ENCODE measurements at regions not wholly inside any gene's neighbourhood (a gene's known extent, or its start where the extent isn't known, plus 50 kb on each side); places are given as distances from the start of the nearest gene placed in this dataset.

GRCh38 chr13:95352486-95352885 lies 51.2 kb upstream of the ABCC4 start:
- Histone ChIP-seq H3K27me3 (ENCODE audit: control insufficient read depth in 3 of 3, insufficient read depth in 3 of 3, low read length in 3 of 3) (no peaks in the 10 kb centered on the region), H3K4me1 (ENCODE audit: control insufficient read depth in 3 of 3, insufficient read depth in 3 of 3, low read length in 3 of 3) (no peaks in the 10 kb centered on the region), H3K4me3 (ENCODE audit: low read length in 3 of 3) (no peak overlapping the region), H3K9ac (ENCODE audit: low read depth in 1 of 3, low read length in 3 of 3) (no peak overlapping the region), H3K36me3 (ENCODE audit: control insufficient read depth in 3 of 3, insufficient read depth in 3 of 3, low read length in 3 of 3) (no peaks in the 10 kb centered on the region), H3K9me3 (ENCODE audit: control insufficient read depth in 3 of 3, low read length in 3 of 3) (no peaks in the 10 kb centered on the region), H3K27ac (ENCODE audit: low read depth, low read length) (no peak overlapping the region)

DNA sequence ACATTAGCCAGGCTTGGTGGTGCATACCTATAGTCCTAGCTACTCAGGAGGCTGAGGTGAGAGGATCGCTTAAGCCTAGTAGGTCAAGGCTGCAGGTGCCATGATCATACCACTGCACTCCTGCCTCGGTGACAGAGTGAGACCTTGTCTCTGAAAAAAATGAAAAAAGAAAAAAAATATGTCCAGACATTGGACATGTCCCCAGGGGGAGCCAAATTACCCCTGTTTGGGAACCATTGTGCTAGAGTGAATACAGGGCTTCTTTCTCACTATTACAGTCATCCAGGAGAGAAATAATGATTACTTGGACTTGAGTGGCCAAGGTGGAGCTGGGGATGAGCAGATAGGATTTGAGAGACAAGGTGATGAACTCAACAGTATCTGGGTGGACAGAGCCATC lies 52.9 kb upstream of the ABCC4 start:
- H3K4me1 ChIP-seq (ENCODE audit: control insufficient read depth in 3 of 3, insufficient read depth in 3 of 3, low read length in 3 of 3) = no peaks in the 10 kb centered on the region
- H3K9me3 ChIP-seq (ENCODE audit: control insufficient read depth in 3 of 3, low read length in 3 of 3) = no peaks in the 10 kb centered on the region
- no peak overlapping the region for H3K4me3 ChIP-seq (ENCODE audit: low read length in 3 of 3)
- H3K27me3 ChIP-seq (ENCODE audit: control insufficient read depth in 3 of 3, insufficient read depth in 3 of 3, low read length in 3 of 3) = no peaks in the 10 kb centered on the region
- no peak overlapping the region for H3K27ac ChIP-seq (ENCODE audit: low read depth, low read length)
- no peaks in the 10 kb centered on the region for H3K36me3 ChIP-seq (ENCODE audit: control insufficient read depth in 3 of 3, insufficient read depth in 3 of 3, low read length in 3 of 3)
- H3K9ac ChIP-seq (ENCODE audit: low read depth in 1 of 3, low read length in 3 of 3) = no peak overlapping the region

DNA sequence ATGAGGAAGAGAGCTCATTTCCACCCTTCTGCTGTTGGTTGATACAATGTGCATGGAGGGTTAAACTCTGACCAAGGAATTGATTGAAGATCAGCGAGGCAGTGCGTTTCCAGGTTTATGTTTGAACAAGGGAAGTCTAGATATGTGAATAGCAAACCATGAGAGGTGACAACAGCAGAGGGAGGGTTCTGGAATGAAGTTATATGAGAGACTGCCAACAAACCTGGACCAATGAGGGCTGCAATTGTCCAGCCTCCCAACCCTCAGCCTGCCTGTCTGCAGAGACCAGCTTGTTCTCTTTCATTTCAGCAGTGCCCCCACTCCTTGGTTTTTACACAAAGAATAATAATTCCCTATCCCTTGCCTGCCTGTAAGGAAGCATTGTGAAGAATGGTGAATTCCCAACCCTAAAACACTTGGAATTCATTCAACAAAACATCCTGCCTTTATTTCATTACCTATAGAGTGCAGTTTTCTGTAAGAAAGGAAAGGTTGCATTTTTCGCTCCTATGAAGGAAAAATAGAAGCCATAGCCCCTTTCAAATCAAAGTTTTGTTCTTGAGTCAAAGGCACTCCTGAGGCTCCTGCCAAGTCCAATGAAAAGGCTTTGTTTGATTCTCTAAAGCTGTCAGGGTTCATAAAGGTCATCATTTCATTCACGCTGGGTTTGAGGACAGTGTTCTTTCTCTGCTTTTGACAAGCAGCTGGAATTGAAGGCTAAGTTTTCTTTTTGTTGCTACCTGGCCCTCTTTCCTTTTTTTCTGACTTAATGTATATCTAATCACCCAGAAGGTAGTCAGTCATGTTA lies 53.6 kb upstream of the ABCC4 start:
- Histone ChIP-seq H3K4me1 (ENCODE audit: control insufficient read depth in 3 of 3, insufficient read depth in 3 of 3, low read length in 3 of 3) (no peaks in the 10 kb centered on the region), H3K9ac (ENCODE audit: low read depth in 1 of 3, low read length in 3 of 3) (no peak overlapping the region), H3K9me3 (ENCODE audit: control insufficient read depth in 3 of 3, low read length in 3 of 3) (no peaks in the 10 kb centered on the region), H3K27me3 (ENCODE audit: control insufficient read depth in 3 of 3, insufficient read depth in 3 of 3, low read length in 3 of 3) (no peaks in the 10 kb centered on the region), H3K36me3 (ENCODE audit: control insufficient read depth in 3 of 3, insufficient read depth in 3 of 3, low read length in 3 of 3) (no peaks in the 10 kb centered on the region), H3K27ac (ENCODE audit: low read depth, low read length) (no peak overlapping the region), H3K4me3 (ENCODE audit: low read length in 3 of 3) (no peak overlapping the region)

DNA sequence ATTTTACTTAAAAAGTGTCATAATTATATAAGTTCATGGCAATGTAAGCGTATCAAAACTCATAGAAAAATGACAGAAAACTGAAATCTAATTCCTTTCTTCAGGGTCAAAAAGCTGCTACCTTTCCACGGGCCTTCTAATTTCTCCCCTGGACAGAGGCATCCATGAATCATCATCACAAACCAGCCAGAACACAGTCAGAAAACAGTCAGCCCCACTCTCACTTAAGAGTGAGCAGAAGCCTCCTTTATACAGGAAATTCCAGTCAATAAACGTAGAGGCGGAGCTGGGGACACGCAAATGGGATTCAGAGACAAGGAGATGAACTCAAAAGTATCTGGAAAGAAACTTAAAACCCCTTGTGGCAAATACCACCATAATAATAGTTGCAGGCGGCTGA lies 54.2 kb upstream of the ABCC4 start:
- Histone ChIP-seq H3K4me1 (ENCODE audit: control insufficient read depth in 3 of 3, insufficient read depth in 3 of 3, low read length in 3 of 3) (no peaks in the 10 kb centered on the region), H3K27me3 (ENCODE audit: control insufficient read depth in 3 of 3, insufficient read depth in 3 of 3, low read length in 3 of 3) (no peaks in the 10 kb centered on the region), H3K36me3 (ENCODE audit: control insufficient read depth in 3 of 3, insufficient read depth in 3 of 3, low read length in 3 of 3) (no peaks in the 10 kb centered on the region), H3K4me3 (ENCODE audit: low read length in 3 of 3) (no peak overlapping the region), H3K9ac (ENCODE audit: low read depth in 1 of 3, low read length in 3 of 3) (no peak overlapping the region), H3K9me3 (ENCODE audit: control insufficient read depth in 3 of 3, low read length in 3 of 3) (no peaks in the 10 kb centered on the region), H3K27ac (ENCODE audit: low read depth, low read length) (no peak overlapping the region)

DNA sequence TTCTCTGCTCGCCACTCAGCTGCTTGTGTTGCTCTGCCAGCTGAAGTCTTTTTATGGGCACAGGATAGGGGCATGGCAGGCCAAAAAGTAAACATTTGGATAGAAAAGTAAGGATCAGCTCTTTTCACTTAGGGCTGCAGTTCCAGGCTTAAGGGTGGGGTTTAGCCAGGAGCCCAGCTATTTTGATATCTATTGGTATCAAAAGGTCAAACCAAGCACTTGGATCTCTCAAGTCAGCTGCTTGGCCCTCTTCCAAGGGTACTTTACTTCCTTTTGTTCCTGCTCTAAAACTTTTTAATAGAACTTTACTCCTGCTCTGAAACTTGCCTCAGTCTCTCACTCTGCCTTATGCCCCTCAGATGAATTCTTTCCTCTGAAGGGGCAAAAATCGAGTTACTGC lies 55.7 kb upstream of the ABCC4 start:
- no peaks in the 10 kb centered on the region for H3K27me3 ChIP-seq (ENCODE audit: control insufficient read depth in 3 of 3, insufficient read depth in 3 of 3, low read length in 3 of 3)
- no peak overlapping the region for H3K4me3 ChIP-seq (ENCODE audit: low read length in 3 of 3)
- no peak overlapping the region for H3K9ac ChIP-seq (ENCODE audit: low read depth in 1 of 3, low read length in 3 of 3)
- no peaks in the 10 kb centered on the region for H3K9me3 ChIP-seq (ENCODE audit: control insufficient read depth in 3 of 3, low read length in 3 of 3)
- no peaks in the 10 kb centered on the region for H3K36me3 ChIP-seq (ENCODE audit: control insufficient read depth in 3 of 3, insufficient read depth in 3 of 3, low read length in 3 of 3)
- no peak overlapping the region for H3K27ac ChIP-seq (ENCODE audit: low read depth, low read length)
- no peaks in the 10 kb centered on the region for H3K4me1 ChIP-seq (ENCODE audit: control insufficient read depth in 3 of 3, insufficient read depth in 3 of 3, low read length in 3 of 3)

DNA sequence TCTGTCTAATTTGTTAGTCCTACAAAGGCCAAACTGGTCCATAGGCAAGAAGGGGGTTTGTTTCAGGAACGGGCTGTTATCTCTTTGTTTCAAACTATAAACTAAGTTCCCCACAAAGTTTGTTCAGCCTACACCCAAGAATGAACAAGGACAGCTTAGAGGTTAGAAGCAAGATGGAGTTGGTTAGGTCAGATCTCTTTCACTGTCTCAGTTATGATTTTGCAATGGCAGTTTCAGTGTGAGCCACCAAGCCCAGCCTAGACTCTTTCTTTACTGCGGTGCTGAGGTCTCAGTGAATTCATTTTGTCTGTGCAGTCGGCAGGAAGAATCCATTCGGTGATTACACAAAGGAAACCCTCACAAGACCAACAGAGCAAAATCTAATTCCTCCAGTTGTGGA lies 56.6 kb upstream of the ABCC4 start:
- H3K27ac ChIP-seq (ENCODE audit: low read depth, low read length) = no peak overlapping the region
- no peaks in the 10 kb centered on the region for H3K36me3 ChIP-seq (ENCODE audit: control insufficient read depth in 3 of 3, insufficient read depth in 3 of 3, low read length in 3 of 3)
- H3K9ac ChIP-seq (ENCODE audit: low read depth in 1 of 3, low read length in 3 of 3) = no peak overlapping the region
- H3K9me3 ChIP-seq (ENCODE audit: control insufficient read depth in 3 of 3, low read length in 3 of 3) = no peaks in the 10 kb centered on the region
- H3K4me3 ChIP-seq (ENCODE audit: low read length in 3 of 3) = no peak overlapping the region
- no peaks in the 10 kb centered on the region for H3K27me3 ChIP-seq (ENCODE audit: control insufficient read depth in 3 of 3, insufficient read depth in 3 of 3, low read length in 3 of 3)
- H3K4me1 ChIP-seq (ENCODE audit: control insufficient read depth in 3 of 3, insufficient read depth in 3 of 3, low read length in 3 of 3) = no peaks in the 10 kb centered on the region

- H3K4me1 ChIP-seq (ENCODE audit: control insufficient read depth in 3 of 3, insufficient read depth in 3 of 3, low read length in 3 of 3) = no peaks in the 10 kb centered on the region
- H3K9ac ChIP-seq (ENCODE audit: low read depth in 1 of 3, low read length in 3 of 3) = no peak overlapping the region
- no peak overlapping the region for H3K27ac ChIP-seq (ENCODE audit: low read depth, low read length)
- H3K36me3 ChIP-seq (ENCODE audit: control insufficient read depth in 3 of 3, insufficient read depth in 3 of 3, low read length in 3 of 3) = no peaks in the 10 kb centered on the region
- no peak overlapping the region for H3K4me3 ChIP-seq (ENCODE audit: low read length in 3 of 3)
- no peaks in the 10 kb centered on the region for H3K27me3 ChIP-seq (ENCODE audit: control insufficient read depth in 3 of 3, insufficient read depth in 3 of 3, low read length in 3 of 3)
- H3K9me3 ChIP-seq (ENCODE audit: control insufficient read depth in 3 of 3, low read length in 3 of 3) = peaks cover 0 to 4% (median 0%) of the 10 kb centered on the region in 3 donors
These were observed 58.8 kb upstream of the ABCC4 start for GRCh38 chr13:95360052-95360451.

- Histone ChIP-seq H3K36me3 (ENCODE audit: control insufficient read depth in 3 of 3, insufficient read depth in 3 of 3, low read length in 3 of 3) (no peaks in the 10 kb centered on the region), H3K27me3 (ENCODE audit: control insufficient read depth in 3 of 3, insufficient read depth in 3 of 3, low read length in 3 of 3) (no peaks in the 10 kb centered on the region), H3K4me3 (ENCODE audit: low read length in 3 of 3) (no peak overlapping the region), H3K9me3 (ENCODE audit: control insufficient read depth in 3 of 3, low read length in 3 of 3) (peaks cover 0 to 4% (median 0%) of the 10 kb centered on the region in 3 donors), H3K4me1 (ENCODE audit: control insufficient read depth in 3 of 3, insufficient read depth in 3 of 3, low read length in 3 of 3) (no peaks in the 10 kb centered on the region), H3K27ac (ENCODE audit: low read depth, low read length) (no peak overlapping the region), H3K9ac (ENCODE audit: low read depth in 1 of 3, low read length in 3 of 3) (no peak overlapping the region)
These were observed 59.3 kb upstream of the ABCC4 start for GRCh38 chr13:95360464-95361097.

DNA sequence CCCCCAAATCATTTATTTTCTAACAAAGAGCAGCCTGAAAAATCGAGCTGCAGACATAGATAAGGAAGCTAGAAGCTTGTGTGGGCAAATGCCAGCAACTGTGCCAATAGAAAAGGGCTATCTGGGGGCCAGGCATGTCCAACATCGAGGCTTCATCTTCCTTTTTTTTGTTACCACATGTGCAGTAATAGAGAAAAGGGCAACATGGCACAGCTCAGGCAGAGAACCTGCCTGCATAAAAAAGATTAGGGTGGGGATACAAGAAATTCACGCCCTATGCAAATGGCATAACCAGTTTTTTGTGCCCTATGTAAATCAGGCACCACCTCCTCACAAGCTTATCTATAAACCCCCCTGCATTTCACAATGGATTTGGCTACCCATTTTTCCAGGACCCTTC lies 60.4 kb upstream of the ABCC4 start:
- Histone ChIP-seq H3K9me3 (ENCODE audit: control insufficient read depth in 3 of 3, low read length in 3 of 3) (peaks cover 0 to 4% (median 0%) of the 10 kb centered on the region in 3 donors), H3K4me3 (ENCODE audit: low read length in 3 of 3) (no peak overlapping the region), H3K27me3 (ENCODE audit: control insufficient read depth in 3 of 3, insufficient read depth in 3 of 3, low read length in 3 of 3) (no peaks in the 10 kb centered on the region), H3K4me1 (ENCODE audit: control insufficient read depth in 3 of 3, insufficient read depth in 3 of 3, low read length in 3 of 3) (no peaks in the 10 kb centered on the region), H3K27ac (ENCODE audit: low read depth, low read length) (no peak overlapping the region), H3K9ac (ENCODE audit: low read depth in 1 of 3, low read length in 3 of 3) (no peak overlapping the region), H3K36me3 (ENCODE audit: control insufficient read depth in 3 of 3, insufficient read depth in 3 of 3, low read length in 3 of 3) (no peaks in the 10 kb centered on the region)

- no peak overlapping the region for H3K9ac ChIP-seq (ENCODE audit: low read depth in 1 of 3, low read length in 3 of 3)
These were observed 61.4 kb upstream of the ABCC4 start for GRCh38 chr13:95362666-95363065.

More at GRCh38 chr13:95362666-95363065, 61.4 kb upstream of the ABCC4 start:
- Histone ChIP-seq H3K4me1 (ENCODE audit: control insufficient read depth in 3 of 3, insufficient read depth in 3 of 3, low read length in 3 of 3) (no peaks in the 10 kb centered on the region), H3K4me3 (ENCODE audit: low read length in 3 of 3) (no peak overlapping the region), H3K27ac (ENCODE audit: low read depth, low read length) (no peak overlapping the region), H3K9me3 (ENCODE audit: control insufficient read depth in 3 of 3, low read length in 3 of 3) (peaks cover 0 to 4% (median 0%) of the 10 kb centered on the region in 3 donors), H3K36me3 (ENCODE audit: control insufficient read depth in 3 of 3, insufficient read depth in 3 of 3, low read length in 3 of 3) (no peaks in the 10 kb centered on the region), H3K27me3 (ENCODE audit: control insufficient read depth in 3 of 3, insufficient read depth in 3 of 3, low read length in 3 of 3) (no peaks in the 10 kb centered on the region)
